Superior temporal gyrus (tissue), 1 donor: ENCODE measurements at regions not wholly inside any gene's neighbourhood (a gene's known extent, or its start where the extent isn't known, plus 50 kb on each side); places are given as distances from the start of the nearest gene placed in this dataset.
A peak's percentile ranks its signal among the peaks of the same experiment; 100 is the strongest.

ENCODE experiments used
- DNase-seq: peaks from one replicate; pipeline ENCODE4 v3.0.0-alpha.2; 2016; ENCODE audit errors: extremely low spot score

GRCh38 chr12:124489915-124490583 lies 77.4 kb downstream of the NCOR2 start:
- no peak for DNase-seq

GRCh38 chr12:124489220-124489619 lies 78.2 kb downstream of the NCOR2 start:
- DNase-seq: no peak

DNA sequence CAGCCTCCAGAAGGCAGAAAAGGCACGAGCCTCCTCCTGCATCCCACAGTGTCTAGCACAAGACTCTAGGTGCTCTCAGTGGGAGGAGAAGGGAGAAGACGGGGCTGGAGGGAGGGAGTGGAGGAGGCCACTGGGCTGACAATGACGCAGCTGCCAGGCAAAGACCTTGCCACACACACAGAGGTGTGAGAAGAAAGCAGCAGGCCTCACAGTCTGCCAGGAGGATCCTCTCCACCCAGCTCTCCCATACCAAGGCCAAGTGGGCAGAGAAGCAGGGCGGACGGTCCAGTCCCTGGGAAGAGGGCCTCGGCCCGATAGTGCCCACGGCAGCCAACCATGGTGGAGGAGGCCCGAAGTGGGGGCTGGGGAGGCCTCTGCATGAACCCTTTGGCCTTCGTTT lies 78.9 kb downstream of the NCOR2 start:
- no peak for DNase-seq

DNA sequence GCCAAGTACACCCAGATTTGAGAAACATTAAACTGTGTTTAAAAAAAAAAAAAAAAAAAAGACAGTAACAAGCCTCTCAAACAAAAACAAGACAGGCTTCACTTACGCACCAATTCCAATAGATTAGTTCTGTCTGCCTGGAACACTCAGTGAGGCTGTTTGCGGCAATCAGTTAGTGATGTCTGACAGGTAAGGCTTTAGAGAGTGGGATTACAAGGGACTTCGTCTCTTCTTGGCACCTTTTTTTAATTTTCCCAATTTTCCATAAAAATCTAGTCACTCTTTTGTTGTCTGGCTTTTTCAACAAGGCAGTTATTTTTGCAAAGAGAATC lies 79.6 kb downstream of the NCOR2 start:
- no peak for DNase-seq

- peak; percentile 64 for DNase-seq
These were observed 80.2 kb downstream of the NCOR2 start for GRCh38 chr12:124487066-124487833.

DNA sequence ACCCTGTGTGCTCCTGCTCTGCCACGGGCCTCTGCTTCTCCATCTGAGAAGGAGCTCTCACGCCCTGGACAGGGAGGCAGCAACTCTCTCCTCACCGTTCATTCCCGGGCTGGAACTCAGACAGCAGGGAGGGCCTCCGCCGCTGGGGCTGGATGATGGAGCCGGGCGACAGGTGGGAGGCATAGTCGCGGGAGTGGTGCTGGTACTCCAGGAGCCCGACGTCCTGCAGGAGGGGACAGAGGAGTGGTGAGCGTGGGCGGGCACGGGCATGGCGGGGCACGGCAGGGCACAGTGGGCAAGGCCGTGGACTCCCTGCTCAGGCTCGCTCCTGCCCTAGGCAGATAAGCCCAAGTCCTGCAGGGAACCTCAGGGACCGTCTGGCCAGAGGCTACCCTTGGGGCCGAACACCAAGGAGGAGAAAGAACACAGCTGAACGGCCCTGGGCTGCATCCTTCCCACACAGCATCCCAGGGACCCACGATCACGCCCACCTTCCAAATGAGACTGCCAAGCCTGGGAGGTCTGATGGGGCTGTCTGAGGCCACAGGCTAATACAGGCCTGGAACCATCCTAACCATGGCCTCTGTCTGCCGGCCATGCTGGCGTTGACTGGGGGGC lies 81.0 kb downstream of the NCOR2 start:
- no peak for DNase-seq

- DNase-seq: no peak
These were observed 82.0 kb downstream of the NCOR2 start for GRCh38 chr12:124485371-124485770.

DNA sequence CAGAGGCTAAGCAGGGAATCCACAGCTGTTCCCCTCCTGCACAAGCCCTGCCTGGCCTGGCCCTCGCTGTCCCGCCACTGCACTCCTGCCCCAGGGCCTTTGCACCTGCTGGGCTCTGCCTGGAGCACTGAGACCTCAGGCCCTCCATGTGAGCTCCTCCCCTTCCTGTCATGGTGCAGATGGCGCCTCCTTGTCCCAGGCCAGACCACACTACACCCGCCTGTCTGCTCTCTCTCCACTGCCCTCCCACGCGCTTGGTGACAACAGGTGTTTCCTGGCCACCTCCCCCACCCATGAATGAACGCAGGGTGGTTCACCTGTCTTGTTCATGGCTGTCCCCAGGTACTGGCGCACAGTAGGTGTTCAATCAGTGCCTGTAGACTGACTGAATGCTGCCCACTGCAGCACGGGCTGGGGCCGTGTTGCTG lies 82.9 kb downstream of the NCOR2 start:
- DNase-seq: no peak

GRCh38 chr12:124484067-124484466 lies 83.3 kb downstream of the NCOR2 start:
- DNase-seq: no peak

DNA sequence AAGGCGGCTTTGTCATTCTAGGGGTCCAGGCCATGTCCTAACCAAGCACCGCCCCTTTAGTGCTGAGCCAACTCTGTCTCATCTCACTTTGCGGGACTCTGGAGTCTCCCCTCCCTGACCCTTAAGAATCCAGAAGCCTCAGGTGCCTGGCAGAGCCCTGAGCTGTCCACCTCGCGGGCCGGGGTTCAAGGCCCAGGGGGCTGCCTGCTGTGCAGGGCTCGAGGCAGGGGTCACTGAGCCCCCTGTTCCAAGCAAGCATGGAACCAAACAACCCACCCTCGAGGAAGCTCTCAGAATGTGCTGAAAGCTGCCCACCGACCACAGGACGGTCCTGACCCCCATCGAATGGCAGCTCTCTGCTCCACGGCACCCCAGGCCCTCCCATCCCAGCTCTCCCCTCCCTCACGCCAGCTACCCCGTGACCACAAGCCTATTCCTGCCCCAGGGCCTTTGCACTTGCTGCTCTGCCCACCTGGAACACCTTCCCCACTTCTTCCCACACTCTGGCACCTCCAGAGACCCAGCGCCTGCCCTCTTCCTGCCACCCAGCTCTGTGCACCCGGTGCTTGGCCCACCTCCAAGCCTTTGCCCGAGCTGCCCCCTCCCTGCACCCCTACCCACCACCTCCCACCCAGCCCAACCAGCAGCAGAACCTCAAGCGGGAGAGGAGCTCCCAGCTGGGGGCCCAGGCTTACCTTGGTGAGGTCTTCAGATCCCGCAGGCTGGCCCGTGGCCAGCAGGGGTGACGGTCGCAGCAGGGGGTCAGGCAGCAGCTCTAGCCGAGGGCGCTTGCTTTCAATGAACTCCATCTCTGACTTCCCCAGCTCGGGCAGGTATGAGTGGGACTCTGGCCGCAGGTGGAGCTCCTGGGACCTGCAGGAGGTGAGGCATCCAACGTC lies 84.3 kb downstream of the NCOR2 start:
- DNase-seq: no peak

GRCh38 chr12:124482567-124482893 lies 84.9 kb downstream of the NCOR2 start:
- DNase-seq: no peak

DNA sequence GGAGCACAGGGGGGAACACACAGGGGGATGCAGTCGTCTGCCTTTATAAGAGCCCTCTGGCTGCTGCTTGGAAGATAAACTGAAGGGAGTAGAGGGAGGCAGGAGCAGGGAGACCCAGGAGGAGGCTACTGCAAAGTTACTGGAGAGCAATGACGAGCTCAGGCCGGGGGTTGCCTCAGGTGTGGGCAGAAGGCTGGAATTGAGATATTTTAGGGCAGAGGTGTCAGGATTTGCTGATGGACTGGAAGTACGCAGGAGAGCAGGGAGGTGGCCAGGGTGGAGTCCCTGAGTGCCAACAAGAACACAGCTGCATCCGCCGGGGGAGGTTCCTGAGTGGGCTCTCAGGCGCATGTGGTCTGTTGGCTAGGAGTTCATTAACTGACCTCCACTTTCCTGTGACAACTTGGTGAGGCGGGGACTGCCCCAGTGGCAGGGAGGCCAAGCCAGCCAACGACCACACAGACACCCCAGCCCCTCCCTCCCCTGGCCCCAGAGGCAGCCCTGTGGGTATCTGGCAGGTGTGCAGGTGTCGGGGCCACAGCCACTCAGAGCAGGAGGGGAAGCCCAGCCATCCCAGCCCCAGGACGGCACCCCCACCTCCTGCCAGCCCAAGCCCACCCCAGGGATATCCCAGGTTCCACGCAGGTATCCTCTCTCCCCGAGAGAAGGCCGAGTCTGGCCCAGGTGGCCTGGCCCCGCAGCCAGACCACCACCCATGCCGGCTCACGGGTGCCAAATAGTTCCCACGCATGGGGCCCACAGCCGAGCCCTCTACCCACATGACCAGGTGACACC lies 85.4 kb downstream of the NCOR2 start:
- DNase-seq: no peak

DNA sequence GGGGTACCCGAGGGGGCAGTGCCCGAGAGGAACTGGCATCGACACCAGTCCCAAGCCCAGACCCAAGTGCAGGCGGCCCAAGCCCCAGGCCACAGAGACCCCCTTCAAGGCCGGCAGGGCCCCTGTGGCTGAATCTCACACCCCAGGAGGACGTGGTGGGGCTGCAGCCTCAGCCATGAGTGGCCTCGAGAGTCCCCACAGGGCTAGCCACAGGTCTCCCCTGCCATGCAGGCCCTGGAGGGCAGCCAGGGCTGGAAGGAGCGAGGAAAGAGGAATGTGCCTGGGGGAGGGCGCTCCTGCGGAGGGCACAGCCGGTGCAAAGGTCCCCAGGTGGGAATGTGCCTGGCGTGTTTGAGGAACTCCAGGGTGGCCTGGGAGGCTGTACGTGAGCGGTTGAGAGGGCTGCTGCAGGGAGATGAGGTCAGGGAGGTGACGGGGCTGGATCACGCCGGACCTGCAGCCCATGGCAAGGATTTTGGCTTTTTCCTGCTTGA lies 86.1 kb downstream of the NCOR2 start:
- no peak for DNase-seq

- no peak for DNase-seq
These were observed 86.7 kb downstream of the NCOR2 start for GRCh38 chr12:124480469-124481256.

- no peak for DNase-seq
These were observed 87.5 kb downstream of the NCOR2 start for GRCh38 chr12:124479680-124480468.

- DNase-seq: no peak
These were observed 88.3 kb downstream of the NCOR2 start for GRCh38 chr12:124478985-124479645.

- no peak for DNase-seq
These were observed 89.0 kb downstream of the NCOR2 start for GRCh38 chr12:124478416-124478815.

GRCh38 chr12:124477107-124477915 lies 90.1 kb downstream of the NCOR2 start:
- DNase-seq: no peak
